OCI-LY7 (cell line): ENCODE measurements at regions not wholly inside any gene's neighbourhood (a gene's known extent, or its start where the extent isn't known, plus 50 kb on each side); places are given as distances from the start of the nearest gene placed in this dataset. TPM values are rescaled to one million over a fixed set of nuclear protein-coding genes. Genes with fewer than 3 reads are reported as not detected.

ENCODE experiments used
- BruUV-seq: library from RNA; stranded (reverse); fragments of 400-500 nt; replicated peaks from 2 replicates; lab custom pipeline; 2021; lab: Mats Ljungman, UMichigan
- CTCF ChIA-PET: fragments of 300-600 bp; sonication (Branson Sonifier 250); formaldehyde crosslinking; loops from one replicate; lab custom pipeline; 2022; ENCODE audit warnings: antibody characterized with exemption; ENCODE audit not compliant: unreplicated experiment; lab: Charles Lee
- POLR2A ChIA-PET: fragments of 300-600 bp; sonication (Branson Sonifier 250); formaldehyde crosslinking; loops from one replicate; lab custom pipeline; 2022; ENCODE audit warnings: antibody characterized with exemption; lab: Charles Lee
- DNase-seq: peaks from one replicate; pipeline ENCODE4 v3.0.0-alpha.2; 2015; ENCODE audit warnings: low spot score
- H2AFZ ChIP-seq: fragments of 200-600 bp; sonication (generic), shearing (Covaris generic); 2 replicates; pipeline ENCODE4 v1.6.1; 2014; ENCODE audit warnings: mild to moderate bottlenecking, antibody characterized with exemption, low read length, moderate library complexity
- H3K27ac ChIP-seq: fragments of 200-600 bp; sonication (generic); 2 replicates; pipeline ENCODE4 v1.5.1; 2014; ENCODE audit warnings: mixed run types, low read depth, mild to moderate bottlenecking, moderate library complexity, low read length, inconsistent platforms; ENCODE audit not compliant: poor library complexity, severe bottlenecking
- H3K36me3 ChIP-seq: fragments of 200-600 bp; sonication (generic); 2 replicates; pipeline ENCODE4 v1.6.1; 2014; ENCODE audit warnings: mild to moderate bottlenecking, antibody characterized with exemption, low read length, moderate library complexity, mixed read lengths; ENCODE audit not compliant: insufficient read depth
- H3K4me1 ChIP-seq: fragments of 200-600 bp; sonication (generic); 2 replicates; pipeline ENCODE4 v1.5.1; 2014; ENCODE audit warnings: mild to moderate bottlenecking, low read length; ENCODE audit not compliant: insufficient read depth, poor library complexity, severe bottlenecking
- H3K4me2 ChIP-seq: fragments of 200-600 bp; sonication (generic); 2 replicates; pipeline ENCODE4 v1.6.1; 2014; ENCODE audit warnings: mild to moderate bottlenecking, low read length
- H3K4me3 ChIP-seq: fragments of 200-600 bp; sonication (generic); 2 replicates; pipeline ENCODE4 v1.5.1; 2014; ENCODE audit warnings: mild to moderate bottlenecking, low read depth, low read length; ENCODE audit not compliant: poor library complexity, severe bottlenecking
- H3K79me2 ChIP-seq: fragments of 200-600 bp; sonication (generic); 2 replicates; pipeline ENCODE4 v1.6.1; 2016; ENCODE audit warnings: low read depth, mild to moderate bottlenecking, low read length, moderate library complexity, mixed read lengths; ENCODE audit not compliant: insufficient read depth
- H3K9me2 ChIP-seq: fragments of 200-600 bp; sonication (generic); 2 replicates; pipeline ENCODE4 v1.6.1; 2016; ENCODE audit warnings: mild to moderate bottlenecking, low read length, mixed read lengths; ENCODE audit not compliant: insufficient read depth
- H3K9me3 ChIP-seq: fragments of 200-600 bp; sonication (generic); 2 replicates; pipeline ENCODE4 v1.6.1; 2014; ENCODE audit warnings: mild to moderate bottlenecking, mixed run types, low read length, mixed read lengths
- H4K20me1 ChIP-seq: fragments of 200-600 bp; sonication (generic); 2 replicates; pipeline ENCODE4 v1.6.1; 2014; ENCODE audit warnings: mild to moderate bottlenecking, antibody characterized with exemption, low read length, moderate library complexity, mixed read lengths; ENCODE audit not compliant: insufficient read depth
- EZH2phosphoT487 ChIP-seq: fragments of 200-600 bp; sonication (generic); IDR thresholded peaks from 2 replicates; pipeline ENCODE4 v1.6.1; 2018; ENCODE audit warnings: low read depth, borderline replicate concordance, mild to moderate bottlenecking, mixed run types, antibody characterized with exemption, low read length, moderate library complexity, mixed read lengths
- intact Hi-C: fragments of 100-400 bp; cut with micrococcal nuclease; formaldehyde crosslinking; loops from one replicate; pipeline ENCODE4 v1.10.0; 2022; ENCODE audit not compliant: unreplicated experiment
- small RNA-seq: library from RNA; depleted of rRNA; stranded (forward); fragments of <200 nt; gene quantifications from one replicate; pipeline ENCODE3, GENCODE V24; 2014
- TF ChIP-seq, protein P1 (sequence below): fragments of 200-600 bp; sonication (generic); conservative IDR thresholded peaks from 2 replicates; pipeline ENCODE4 v1.5.1; 2014; ENCODE audit warnings: mild to moderate bottlenecking, antibody characterized with exemption, low read length, moderate library complexity, mixed read lengths

- H3K4me3 ChIP-seq: no peak overlapping the region
- no peaks in the 10 kb centered on the region for H3K9me3 ChIP-seq
- no TSS peak for BruUV-seq
- TF ChIP-seq EZH2phosphoT487: no peak
- TF ChIP-seq, protein P1, sequence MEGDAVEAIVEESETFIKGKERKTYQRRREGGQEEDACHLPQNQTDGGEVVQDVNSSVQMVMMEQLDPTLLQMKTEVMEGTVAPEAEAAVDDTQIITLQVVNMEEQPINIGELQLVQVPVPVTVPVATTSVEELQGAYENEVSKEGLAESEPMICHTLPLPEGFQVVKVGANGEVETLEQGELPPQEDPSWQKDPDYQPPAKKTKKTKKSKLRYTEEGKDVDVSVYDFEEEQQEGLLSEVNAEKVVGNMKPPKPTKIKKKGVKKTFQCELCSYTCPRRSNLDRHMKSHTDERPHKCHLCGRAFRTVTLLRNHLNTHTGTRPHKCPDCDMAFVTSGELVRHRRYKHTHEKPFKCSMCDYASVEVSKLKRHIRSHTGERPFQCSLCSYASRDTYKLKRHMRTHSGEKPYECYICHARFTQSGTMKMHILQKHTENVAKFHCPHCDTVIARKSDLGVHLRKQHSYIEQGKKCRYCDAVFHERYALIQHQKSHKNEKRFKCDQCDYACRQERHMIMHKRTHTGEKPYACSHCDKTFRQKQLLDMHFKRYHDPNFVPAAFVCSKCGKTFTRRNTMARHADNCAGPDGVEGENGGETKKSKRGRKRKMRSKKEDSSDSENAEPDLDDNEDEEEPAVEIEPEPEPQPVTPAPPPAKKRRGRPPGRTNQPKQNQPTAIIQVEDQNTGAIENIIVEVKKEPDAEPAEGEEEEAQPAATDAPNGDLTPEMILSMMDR: no peak
- no peak overlapping the region for H3K27ac ChIP-seq
- H3K4me2 ChIP-seq: no peak overlapping the region
- DNase-seq: no peak
- no peaks in the 10 kb centered on the region for H3K9me2 ChIP-seq
- ChIA-PET CTCF (no interaction called here), POLR2A (no interaction called here)
- H4K20me1 ChIP-seq: no peaks in the 10 kb centered on the region
- intact Hi-C loops: no loop called here
- H3K4me1 ChIP-seq: no peaks in the 10 kb centered on the region
- H2AFZ ChIP-seq: no peak overlapping the region
- H3K36me3 ChIP-seq: no peaks in the 10 kb centered on the region
- no peaks in the 10 kb centered on the region for H3K79me2 ChIP-seq
Measured at GRCh38 chr21:17869115-17869514, 50.0 kb upstream of the C21orf91 start.

Small RNA genes in the stretch of these regions (small RNA-seq; reads per million reads assigned to genes)
- not detected for gene RPL37P3
